ENCODE measurements at regions not wholly inside any gene's neighbourhood (a gene's known extent, or its start where the extent isn't known, plus 50 kb on each side); places are given as distances from the start of the nearest gene placed in this dataset.
"Not testable (repeated sequence)": the region's sequence is repeated elsewhere in the genome, so short reads cannot be mapped to it uniquely, and the experiment has no call there.

GRCh38 chr17:20851591-20852238, 191.1 kb downstream of the USP22 start:
- peak; percentile 51 for DNase-seq

- no peak for DNase-seq
Observed at GRCh38 chr17:20852239-20852989, 190.4 kb downstream of the USP22 start.

GRCh38 chr17:20852990-20853370, 189.8 kb downstream of the USP22 start:
- no peak for DNase-seq

- DNase-seq: not testable (repeated sequence)
Observed at GRCh38 chr17:20855910-20856470, 186.8 kb downstream of the USP22 start.

GRCh38 chr17:20866444-20867209, 176.2 kb downstream of the USP22 start:
- DNase-seq: not testable (repeated sequence)

- DNase-seq: not testable (repeated sequence)
Observed at GRCh38 chr17:20867436-20867937, 175.3 kb downstream of the USP22 start.

- DNase-seq: not testable (repeated sequence)
Observed at GRCh38 chr17:20867938-20868661, 174.7 kb downstream of the USP22 start.

GRCh38 chr17:20868662-20869007, 174.2 kb downstream of the USP22 start:
- not testable (repeated sequence) for DNase-seq

GRCh38 chr17:20873173-20873572, 169.6 kb downstream of the USP22 start:
- DNase-seq: not testable (repeated sequence)

GRCh38 chr17:20873688-20874328, 169.0 kb downstream of the USP22 start:
- not testable (repeated sequence) for DNase-seq

- not testable (repeated sequence) for DNase-seq
Observed at GRCh38 chr17:20877384-20877783, 165.4 kb downstream of the USP22 start.

GRCh38 chr17:20890338-20890737, 152.5 kb downstream of the USP22 start:
- no peak for DNase-seq

GRCh38 chr17:20895426-20895825, 147.4 kb downstream of the USP22 start:
- not testable (repeated sequence) for DNase-seq

- DNase-seq: no peak
Observed at GRCh38 chr17:20896153-20896649, 146.6 kb downstream of the USP22 start.

- not testable (repeated sequence) for DNase-seq
Observed at GRCh38 chr17:20898726-20899125, 144.1 kb downstream of the USP22 start.

GRCh38 chr17:20902496-20902895, 140.3 kb downstream of the USP22 start:
- DNase-seq: not testable (repeated sequence)

- not testable (repeated sequence) for DNase-seq
Observed at GRCh38 chr17:20903549-20903948, 139.3 kb downstream of the USP22 start.

GRCh38 chr17:20908313-20909267, 134.2 kb downstream of the USP22 start:
- peak; percentile 77 for DNase-seq

- no peak for DNase-seq
Observed at GRCh38 chr17:20914658-20915057, 128.2 kb downstream of the USP22 start.

GRCh38 chr17:20916383-20916782, 126.4 kb downstream of the USP22 start:
- no peak for DNase-seq

Measured in fibroblast of upper back skin (primary cell).